WTC11 (cell line): ENCODE measurements at regions not wholly inside any gene's neighbourhood (a gene's known extent, or its start where the extent isn't known, plus 50 kb on each side); places are given as distances from the start of the nearest gene placed in this dataset.

Experiments used
- CREM ChIP-seq: sonication (generic); formaldehyde crosslinking; IDR thresholded peaks from 2 replicates; pipeline ENCODE4 v1.8.1; 2022; ENCODE audit warnings: mild to moderate bottlenecking, missing genetic modification reagents, moderate library complexity
- ELF4 ChIP-seq: sonication (generic); formaldehyde crosslinking; IDR thresholded peaks from 2 replicates; pipeline ENCODE4 v1.8.1; 2022; ENCODE audit warnings: low read depth, mild to moderate bottlenecking, moderate library complexity, missing genetic modification reagents
- FOXK1 ChIP-seq: sonication (generic); formaldehyde crosslinking; IDR thresholded peaks from 2 replicates; pipeline ENCODE4 v1.8.0; 2022; ENCODE audit warnings: mild to moderate bottlenecking, moderate library complexity, missing genetic modification reagents
- JUN ChIP-seq: sonication (generic); formaldehyde crosslinking; IDR thresholded peaks from 2 replicates; pipeline ENCODE4 v1.8.0; 2023; ENCODE audit warnings: mild to moderate bottlenecking, missing genetic modification reagents
- NR1H2 ChIP-seq: sonication (generic); formaldehyde crosslinking; IDR thresholded peaks from 2 replicates; pipeline ENCODE4 v1.9.0; 2021; ENCODE audit warnings: mild to moderate bottlenecking, moderate library complexity, missing genetic modification reagents
- SMAD3 ChIP-seq: sonication (generic); formaldehyde crosslinking; IDR thresholded peaks from 2 replicates; pipeline ENCODE4 v1.8.0; 2022; ENCODE audit warnings: missing genetic modification reagents, mild to moderate bottlenecking, borderline replicate concordance
- ZNF138 ChIP-seq: sonication (generic); formaldehyde crosslinking; conservative IDR thresholded peaks from 2 replicates; pipeline ENCODE4 v1.8.1; 2022; ENCODE audit warnings: mild to moderate bottlenecking, moderate library complexity, missing genetic modification reagents
- ZNF263 ChIP-seq: sonication (generic); formaldehyde crosslinking; IDR thresholded peaks from 2 replicates; pipeline ENCODE4 v1.8.1; 2022; ENCODE audit warnings: low read depth, mild to moderate bottlenecking, moderate library complexity, missing genetic modification reagents
- TF ChIP-seq, protein P1 (sequence below): fragments of 200-600 bp; IDR thresholded peaks from 2 replicates; pipeline ENCODE4 v1.8.0; 2022; ENCODE audit warnings: antibody characterized with exemption
- TF ChIP-seq, protein P2 (sequence below): sonication (generic); formaldehyde crosslinking; IDR thresholded peaks from 2 replicates; pipeline ENCODE4 v1.8.1; 2023; ENCODE audit warnings: mild to moderate bottlenecking, missing genetic modification reagents, moderate library complexity
- TF ChIP-seq, protein P3 (sequence below): sonication (generic); formaldehyde crosslinking; IDR thresholded peaks from 2 replicates; pipeline ENCODE4 v1.8.0; 2023; ENCODE audit warnings: missing genetic modification reagents

DNA sequence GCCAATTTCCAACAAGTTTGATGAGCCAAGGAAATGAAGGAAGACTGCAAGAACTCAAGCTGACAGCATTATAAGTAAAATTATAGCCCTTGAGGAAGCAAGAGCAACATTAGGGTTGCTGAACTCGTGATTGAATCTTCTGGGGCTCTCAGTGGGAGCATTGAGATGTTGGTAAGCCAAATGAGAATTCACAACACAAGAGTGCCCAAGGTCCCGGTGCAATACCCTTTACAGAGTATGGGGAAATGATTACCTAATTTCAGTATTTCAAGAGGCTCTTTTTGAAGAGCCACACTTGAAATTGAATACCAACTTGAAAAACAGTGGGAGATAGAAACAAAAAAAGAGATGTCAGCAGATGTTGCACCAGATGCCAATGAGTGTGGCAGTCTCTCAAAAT lies 554.5 kb downstream of the STK39 start:
- TF ChIP-seq, protein P1, sequence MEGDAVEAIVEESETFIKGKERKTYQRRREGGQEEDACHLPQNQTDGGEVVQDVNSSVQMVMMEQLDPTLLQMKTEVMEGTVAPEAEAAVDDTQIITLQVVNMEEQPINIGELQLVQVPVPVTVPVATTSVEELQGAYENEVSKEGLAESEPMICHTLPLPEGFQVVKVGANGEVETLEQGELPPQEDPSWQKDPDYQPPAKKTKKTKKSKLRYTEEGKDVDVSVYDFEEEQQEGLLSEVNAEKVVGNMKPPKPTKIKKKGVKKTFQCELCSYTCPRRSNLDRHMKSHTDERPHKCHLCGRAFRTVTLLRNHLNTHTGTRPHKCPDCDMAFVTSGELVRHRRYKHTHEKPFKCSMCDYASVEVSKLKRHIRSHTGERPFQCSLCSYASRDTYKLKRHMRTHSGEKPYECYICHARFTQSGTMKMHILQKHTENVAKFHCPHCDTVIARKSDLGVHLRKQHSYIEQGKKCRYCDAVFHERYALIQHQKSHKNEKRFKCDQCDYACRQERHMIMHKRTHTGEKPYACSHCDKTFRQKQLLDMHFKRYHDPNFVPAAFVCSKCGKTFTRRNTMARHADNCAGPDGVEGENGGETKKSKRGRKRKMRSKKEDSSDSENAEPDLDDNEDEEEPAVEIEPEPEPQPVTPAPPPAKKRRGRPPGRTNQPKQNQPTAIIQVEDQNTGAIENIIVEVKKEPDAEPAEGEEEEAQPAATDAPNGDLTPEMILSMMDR: no peak
- TF ChIP-seq JUN (CRISPR knock-in tag) (no peak), FOXK1 (no peak), ZNF263 (CRISPR knock-in tag) (no peak), ZNF138 (CRISPR knock-in tag) (no peak), NR1H2 (CRISPR knock-in tag) (no peak), CREM (CRISPR knock-in tag) (no peak), SMAD3 (no peak), ELF4 (CRISPR knock-in tag) (no peak)
- TF ChIP-seq, protein P2, sequence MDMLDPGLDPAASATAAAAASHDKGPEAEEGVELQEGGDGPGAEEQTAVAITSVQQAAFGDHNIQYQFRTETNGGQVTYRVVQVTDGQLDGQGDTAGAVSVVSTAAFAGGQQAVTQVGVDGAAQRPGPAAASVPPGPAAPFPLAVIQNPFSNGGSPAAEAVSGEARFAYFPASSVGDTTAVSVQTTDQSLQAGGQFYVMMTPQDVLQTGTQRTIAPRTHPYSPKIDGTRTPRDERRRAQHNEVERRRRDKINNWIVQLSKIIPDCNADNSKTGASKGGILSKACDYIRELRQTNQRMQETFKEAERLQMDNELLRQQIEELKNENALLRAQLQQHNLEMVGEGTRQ (CRISPR knock-in tag): no peak
- TF ChIP-seq, protein P3, sequence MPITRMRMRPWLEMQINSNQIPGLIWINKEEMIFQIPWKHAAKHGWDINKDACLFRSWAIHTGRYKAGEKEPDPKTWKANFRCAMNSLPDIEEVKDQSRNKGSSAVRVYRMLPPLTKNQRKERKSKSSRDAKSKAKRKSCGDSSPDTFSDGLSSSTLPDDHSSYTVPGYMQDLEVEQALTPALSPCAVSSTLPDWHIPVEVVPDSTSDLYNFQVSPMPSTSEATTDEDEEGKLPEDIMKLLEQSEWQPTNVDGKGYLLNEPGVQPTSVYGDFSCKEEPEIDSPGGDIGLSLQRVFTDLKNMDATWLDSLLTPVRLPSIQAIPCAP: no peak
